Brain pericyte (primary cell): ENCODE measurements at regions not wholly inside any gene's neighbourhood (a gene's known extent, or its start where the extent isn't known, plus 50 kb on each side); places are given as distances from the start of the nearest gene placed in this dataset.
"Not testable (repeated sequence)": the region's sequence is repeated elsewhere in the genome, so short reads cannot be mapped to it uniquely, and the experiment has no call there.

Experiments
- DNase-seq: peaks from one replicate; pipeline ENCODE4 v3.0.0-alpha.2; 2012; ENCODE audit warnings: low read depth, low spot score

DNA sequence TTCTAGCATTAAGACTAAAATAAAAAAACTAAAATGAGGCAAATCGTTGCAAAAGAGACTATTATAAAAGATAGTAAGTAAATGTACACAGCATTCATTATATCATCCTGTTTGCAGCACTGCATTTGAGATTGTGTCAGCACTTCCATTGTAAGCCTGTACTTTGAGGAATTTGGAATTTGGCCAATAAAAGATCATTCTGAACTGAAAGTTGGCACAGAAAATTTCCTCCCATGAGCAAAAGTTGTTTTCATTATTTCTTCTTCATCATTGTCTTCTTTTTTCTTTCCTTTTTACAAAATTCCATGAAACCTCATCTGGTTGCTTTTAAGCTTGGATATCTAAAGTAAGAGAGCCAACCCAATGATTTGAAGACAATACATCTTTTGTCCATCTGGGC, 199.3 kb upstream of the ADAMTSL1 start:
- DNase-seq, result no peak

DNA sequence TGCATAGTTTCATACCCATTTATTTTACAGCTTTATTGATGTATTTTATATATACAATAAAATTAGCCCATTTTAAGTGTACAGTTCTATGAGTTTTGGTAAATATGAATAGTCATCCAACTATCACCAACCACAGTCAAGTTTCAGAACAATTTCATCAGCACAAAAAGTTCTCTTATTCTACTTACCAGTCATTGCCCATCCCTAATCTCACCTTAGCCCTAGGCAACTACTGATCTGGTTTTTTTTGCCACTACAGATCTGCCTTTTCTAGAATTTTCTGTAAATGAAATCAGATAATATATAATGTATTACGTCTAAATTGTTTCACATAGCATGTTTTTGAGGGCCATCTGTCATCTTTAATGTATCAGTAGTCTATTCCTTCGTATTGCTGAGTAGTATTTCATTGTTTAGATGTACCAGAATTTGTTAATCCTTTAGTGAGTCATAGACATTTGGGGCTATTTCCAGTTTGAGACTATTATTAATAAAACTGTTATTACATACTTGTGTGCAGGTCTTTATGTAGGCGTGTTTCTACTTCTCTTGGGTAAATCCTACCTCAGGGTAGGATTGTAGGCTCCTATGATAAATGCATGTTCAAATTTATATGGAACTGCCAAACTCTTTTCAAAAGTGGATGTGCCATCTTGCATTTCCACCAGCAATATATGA, 198.5 kb upstream of the ADAMTSL1 start:
- no peak for DNase-seq

DNA sequence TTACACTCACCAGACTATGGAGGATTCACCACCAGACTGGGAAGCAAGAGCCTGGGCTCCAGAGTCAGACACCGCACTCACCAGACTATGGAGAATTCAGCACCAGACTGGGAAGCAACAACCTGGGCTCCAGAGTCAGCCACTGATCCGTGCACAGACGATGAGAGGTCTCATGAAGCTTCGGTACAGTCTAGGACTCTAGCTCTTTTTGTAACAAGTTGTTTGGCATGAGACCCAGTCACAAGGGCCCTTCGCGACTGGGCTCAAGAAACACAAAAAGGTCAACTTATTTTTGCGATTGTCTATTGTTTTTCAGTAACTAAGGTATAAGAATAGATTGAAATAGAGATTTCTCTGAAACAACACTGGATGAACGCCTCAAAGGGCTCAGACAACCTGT, 192.7 kb upstream of the ADAMTSL1 start:
- DNase-seq, result no peak

DNA sequence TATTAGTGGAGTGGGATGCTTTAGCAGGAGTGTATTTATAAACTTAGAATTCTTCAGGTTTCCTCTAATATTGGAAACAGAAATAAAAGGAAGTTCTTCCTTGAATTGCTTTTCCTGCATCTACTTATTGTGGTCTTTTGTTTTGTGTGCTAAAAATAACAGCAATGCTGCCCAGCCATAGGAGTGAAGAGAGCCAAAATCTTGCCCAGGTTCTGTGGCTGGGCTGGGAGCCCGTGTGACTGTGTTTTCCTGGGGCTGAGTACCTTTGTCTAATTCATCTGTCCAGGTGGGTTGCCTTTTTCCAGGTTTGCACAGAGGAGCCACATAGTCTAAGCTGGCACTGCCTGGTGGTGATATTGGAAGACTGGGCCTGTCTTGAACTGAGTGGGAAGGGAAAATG, 179.7 kb upstream of the ADAMTSL1 start:
- no peak for DNase-seq

DNA sequence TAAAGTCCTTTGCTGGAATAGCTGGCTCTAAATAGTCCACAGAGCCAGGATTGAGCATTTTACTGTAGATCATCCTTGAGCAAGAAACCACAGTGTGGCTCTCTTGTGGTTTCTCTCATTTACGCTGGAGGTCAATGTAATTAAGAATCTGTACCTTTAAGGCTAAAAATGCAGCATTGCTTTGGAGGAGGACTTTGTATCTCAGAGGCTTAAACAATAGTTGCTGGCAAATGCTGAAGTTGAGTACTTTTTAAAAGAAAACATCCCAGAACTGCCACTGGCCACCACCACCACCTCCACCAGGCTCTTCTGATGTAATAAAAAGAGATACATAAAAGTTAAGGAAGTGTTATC, 177.3 kb upstream of the ADAMTSL1 start:
- no peak for DNase-seq

DNA sequence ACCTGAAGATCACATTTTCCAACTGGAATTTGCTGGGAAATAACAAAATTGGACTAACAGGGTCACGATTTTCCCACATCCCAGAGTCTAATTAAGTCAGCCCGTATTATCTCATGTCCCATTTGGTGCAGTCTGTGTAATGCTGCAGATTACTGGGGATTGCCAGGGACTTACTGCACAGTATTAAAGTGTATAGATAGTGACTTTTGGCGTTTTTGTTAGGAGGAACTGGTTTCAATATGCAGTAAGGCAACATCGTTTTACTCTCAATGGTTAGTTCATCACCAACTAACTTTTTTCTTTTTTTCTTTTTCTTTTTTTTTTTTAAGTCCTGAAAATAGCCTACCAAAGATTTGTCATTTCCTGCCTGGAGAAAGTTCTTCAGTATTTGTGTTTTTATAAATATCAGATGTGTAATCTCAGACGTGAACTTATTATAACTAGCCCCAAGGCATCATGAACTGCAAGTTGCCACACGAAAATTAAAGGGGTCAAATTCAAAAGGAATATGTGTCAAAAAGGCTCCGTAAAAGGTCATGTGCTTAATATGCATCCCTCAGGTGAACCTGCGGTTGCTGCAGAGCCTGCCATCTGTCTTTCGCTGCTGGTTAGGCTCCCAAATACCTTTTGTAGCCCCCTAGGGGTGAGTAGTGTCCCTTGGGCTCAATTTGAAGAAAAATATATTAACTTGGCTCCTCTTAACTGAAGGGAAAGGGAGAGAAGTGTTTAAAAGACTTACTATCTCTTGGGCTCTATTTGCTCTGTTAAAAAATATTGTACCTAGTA, 176.7 kb upstream of the ADAMTSL1 start:
- DNase-seq, result no peak

DNA sequence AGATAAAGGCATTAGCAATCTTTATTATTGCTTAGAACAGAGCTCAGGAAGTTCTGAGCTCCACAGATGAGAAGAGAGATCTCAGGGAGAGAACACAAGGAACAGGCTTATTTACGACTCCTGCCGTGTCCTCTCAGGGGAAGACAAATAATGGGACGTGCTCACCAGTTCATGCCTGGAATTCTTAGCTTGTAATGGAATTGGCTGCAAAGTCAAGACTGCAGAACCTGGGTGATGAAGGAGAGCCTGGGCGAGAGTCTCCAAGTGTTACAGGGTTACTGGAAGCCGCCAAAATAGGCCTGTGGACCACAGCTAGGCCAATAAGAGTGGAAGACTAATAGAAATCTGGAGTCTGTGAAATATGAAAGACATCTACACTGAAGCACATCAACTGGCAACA, 174.5 kb upstream of the ADAMTSL1 start:
- DNase-seq, result no peak

DNA sequence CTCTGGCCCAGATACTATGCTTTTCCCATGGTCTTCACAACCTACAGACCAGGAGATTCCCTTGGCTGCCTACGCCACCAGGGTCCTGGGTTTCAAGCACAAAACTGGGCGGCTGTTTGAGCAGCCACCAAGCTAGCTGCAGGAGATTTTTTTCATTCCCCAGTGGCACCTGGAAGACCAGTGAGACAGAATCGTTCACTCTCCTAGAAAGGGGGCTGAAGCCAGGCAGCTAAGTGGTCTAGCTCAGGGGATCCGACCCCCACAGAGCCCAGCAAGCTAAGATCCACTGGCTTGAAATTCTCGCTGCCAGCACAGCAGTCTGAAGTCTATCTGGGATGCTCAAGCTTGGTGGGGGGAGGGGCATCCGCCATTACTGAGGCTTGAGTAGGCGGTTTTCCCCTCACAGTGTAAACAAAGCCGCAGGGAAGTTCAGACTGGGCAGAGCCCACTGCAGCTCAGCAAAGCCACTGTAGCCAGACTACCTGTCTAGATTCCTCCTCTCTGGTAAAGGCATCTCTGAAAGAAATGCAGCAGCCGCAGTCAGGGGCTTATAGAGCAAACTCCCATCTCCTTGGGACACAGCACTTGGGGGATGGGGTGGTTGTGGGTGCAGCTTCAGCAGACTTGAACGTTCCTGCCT, 168.7 kb upstream of the ADAMTSL1 start:
- not testable (repeated sequence) for DNase-seq

DNA sequence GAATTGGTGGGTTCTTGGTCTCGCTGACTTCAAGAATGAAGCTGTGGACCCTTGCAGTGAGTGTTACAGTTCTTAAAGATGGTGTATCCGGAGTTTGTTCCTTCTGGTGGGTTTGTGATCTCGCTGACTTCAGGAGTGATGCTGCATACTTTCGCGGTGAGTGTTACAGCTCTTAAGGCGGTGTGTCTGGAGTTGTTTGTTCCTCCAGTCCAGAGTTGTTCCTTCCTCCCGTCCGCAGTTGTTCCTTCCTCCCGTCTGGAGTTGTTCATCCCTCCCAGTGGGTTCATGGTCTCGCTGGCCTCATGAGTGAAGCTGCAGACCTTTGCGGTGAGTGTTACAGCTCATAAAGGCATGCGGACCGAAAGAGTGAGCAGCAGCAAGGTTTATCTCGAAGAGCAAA, 159.6 kb upstream of the ADAMTSL1 start:
- no peak for DNase-seq

DNA sequence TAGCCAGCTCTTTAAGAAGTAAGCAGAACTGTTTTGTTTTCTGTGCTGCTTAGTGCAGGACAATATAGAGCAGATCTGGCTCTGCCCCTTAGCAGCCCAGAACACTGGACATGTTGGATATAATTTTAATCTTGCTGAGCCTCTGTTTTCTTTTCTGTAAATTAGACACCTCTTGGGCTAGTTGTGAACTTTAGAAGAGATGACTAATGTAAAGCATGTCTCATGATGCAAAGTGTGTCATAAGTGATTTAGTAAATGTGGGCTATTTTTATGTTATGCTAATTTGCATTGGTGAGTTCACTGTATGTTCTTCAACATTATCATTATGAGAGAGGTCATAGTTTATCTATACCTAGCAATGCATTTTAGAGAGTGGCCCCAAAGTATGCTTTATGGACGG, 156.1 kb upstream of the ADAMTSL1 start:
- no peak for DNase-seq

DNA sequence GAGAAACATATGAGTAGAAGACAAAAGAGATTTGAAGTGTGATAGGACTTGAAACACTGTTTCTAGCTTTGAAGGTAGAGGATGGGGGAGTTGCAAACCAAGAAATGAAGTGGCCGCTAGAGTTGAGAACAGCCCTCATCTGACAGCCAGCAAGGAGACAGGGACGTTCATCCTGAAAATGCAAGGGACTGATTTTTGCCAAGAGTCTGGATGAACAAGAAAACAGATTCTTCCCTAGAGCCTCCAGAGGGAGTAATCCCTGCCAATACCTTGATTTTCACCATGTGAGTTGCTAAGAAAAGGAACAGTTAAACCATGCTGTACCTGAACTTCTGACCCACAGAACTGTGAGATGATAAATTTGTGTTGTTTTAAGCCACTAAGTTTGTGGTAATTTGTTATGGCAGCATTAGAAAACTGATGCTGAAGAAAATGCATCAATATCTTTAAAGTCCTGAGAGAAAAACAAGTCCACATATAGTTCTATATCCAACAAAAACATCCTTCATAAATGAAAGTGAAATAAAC, 154.0 kb upstream of the ADAMTSL1 start:
- no peak for DNase-seq

DNA sequence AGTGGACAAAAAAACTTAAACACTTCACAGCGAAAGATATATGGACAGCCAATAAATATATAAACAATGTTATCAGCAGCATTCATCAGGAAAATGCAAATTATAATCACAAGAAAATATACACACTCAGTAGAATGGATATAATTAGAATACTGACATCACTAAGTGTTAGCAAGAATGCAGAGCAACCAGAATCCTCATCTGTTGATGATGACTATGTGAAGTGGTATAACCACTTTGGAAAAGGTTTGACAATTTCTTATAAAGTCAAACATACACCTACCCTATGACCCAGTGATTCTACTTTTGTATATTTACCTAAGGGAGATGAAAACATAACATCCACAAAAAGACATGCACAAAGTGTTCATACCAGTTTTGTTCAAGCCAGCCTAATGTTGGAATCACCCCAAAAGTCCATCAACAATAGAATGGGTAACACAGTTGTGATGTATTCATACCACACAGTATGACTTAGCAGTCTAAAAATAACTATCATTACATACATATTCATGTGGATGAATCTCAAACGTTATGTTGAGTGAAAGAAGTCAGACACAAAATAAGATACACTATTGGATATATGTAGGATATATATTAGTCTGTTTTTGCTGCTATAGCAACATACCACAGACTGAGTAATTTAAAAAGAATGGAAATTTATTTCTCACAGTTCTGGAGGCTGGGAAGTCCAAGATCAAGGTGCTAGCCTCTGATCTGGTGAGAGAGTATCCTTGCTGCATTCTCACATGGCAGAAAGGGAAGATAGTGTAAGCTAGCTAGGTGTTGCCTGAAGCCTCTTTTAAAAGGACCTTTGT, 148.8 kb upstream of the ADAMTSL1 start:
- no peak for DNase-seq

DNA sequence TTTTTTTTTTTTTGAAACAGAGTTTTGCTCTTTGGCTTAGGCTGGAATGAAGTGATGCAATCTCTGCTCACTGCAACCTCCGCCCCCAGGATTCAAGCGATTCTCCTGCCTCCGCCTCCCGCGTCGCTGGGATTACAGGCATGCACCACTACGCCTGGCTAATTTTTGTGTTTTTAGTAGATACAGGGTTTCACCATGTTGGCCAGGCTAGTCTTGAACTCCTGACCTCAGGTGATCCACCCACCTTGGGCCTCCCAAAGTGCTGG, 148.3 kb upstream of the ADAMTSL1 start:
- not testable (repeated sequence) for DNase-seq

DNA sequence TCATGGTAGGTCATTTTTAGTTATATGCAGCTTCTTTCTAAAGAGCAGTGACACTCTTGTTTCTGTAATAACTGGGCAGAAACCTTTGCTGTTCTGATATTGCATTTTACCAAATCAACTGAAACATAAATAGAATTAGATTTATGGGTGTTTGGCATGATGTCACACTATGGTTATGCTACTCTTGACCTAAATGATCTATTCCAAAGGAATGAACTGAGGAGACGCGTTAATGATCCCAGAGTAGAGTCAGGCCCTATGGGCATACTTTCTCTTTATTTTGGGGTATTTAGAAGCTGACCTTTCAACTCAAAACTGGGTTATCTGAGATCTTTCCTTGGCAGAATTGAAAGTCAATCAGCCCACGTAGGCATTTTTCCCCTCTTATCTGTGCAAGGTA, 146.8 kb upstream of the ADAMTSL1 start:
- no peak for DNase-seq

DNA sequence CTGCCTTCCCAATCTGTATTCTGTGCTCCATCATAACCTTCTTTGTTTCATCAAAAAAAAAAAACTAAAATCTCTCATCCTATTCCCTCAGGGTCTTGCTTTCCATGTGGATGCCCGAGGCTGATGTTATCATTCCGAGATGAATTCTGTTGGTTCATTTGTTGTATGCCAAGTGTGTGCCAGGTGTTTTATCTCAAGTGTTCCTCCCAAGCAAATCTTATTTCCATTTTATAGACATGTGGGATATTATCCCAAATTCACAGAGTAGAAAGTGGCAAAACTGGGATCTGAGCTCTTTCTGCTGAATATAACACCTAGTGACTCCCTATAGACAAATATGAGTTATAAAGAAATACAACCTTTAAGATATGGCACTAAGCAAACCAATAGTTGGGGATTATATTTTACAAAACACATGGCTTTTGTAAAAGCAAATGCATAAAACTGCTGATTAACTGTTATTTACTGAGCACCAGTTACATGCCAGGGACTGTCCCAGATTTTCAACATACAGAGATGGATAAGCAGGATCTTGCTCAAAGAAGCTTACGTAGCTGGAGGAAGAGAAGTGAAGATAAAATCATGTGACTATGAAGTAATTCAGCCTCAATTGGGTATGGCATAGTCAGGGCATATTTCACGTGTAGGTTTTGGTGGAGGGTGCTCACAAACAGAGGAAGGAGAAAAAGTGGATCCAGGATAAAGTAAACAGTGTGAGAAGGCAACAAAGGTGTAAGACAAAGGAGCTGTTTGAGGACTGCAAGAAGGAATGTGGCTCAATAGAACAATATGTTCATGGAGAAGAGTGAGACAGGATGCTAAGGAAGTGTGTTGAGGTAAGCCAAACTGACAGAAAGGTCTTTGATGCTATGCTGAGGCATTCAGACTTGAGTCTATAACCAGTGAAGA, 143.3 kb upstream of the ADAMTSL1 start:
- DNase-seq, result no peak

DNA sequence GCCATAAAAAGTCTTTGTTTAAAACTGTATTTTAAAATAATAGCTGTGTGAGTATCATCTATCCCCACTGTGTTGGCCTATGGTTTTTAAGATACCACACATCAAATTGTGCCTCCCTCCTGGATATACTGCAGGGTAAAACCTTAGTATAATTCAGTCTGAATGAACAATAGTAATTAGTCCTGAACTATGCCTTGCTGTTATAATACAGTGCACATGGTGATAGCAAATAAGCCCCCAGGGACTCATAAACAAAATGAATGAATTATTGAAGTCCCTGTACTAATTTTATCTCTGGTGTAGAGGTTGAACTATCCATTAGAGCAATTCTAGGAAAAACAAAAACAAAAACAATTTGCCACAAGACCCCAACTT, 142.7 kb upstream of the ADAMTSL1 start:
- no peak for DNase-seq

DNA sequence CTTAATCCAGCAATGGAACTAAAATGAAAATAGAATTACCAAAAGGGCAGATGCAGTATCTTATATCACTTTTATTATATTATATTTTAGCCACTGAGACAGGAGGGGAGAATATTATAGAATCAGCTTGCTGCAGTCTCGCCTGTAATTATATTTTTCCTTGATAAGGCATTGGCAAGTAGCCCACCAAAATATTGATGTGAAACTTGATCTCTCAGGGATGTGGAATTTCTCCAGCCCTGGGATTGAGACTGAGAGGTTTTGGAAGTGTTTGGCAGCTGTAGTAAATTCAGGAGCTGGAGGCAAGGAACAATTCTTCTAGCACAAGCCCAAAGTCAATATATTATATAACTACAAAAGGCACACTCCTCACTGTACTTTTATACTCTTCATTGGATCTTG, 142.1 kb upstream of the ADAMTSL1 start:
- no peak for DNase-seq

DNA sequence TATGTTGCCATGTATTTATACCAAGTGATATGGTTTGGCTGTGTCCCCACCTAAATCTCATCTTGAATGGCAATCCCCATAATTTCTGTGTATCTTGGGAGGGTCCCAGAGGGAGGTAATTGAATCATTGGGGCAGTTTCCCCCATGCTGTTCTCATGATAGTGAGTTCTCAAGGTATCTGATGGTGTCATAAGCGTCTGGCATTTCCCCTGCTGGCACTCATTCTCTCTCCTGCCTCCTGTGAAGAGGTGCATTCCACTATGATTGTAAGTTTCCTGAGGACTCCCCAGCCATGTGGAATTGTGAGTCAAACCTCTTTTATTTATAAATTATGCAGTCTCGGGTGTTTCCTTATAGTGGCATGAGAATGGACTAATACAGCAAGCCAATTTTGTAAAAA, 140.8 kb upstream of the ADAMTSL1 start:
- no peak for DNase-seq

DNA sequence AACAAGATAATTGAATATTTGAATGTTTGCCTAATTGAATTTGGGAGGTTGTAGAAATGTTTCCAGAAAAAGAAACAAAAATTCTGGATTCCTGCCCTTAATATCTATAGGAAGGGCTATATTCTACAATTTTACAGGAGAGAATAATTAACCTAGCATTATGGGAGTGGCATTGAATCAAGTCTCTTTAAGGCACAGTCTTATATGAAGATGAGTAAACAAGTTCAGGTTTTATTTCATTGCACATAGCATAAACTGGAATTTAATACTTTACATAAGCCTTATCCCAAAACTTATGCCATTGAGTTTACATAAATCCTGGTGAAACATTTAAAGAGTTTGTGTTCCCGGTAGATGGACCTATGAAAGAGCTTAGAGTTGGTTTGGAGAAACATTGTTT, 138.1 kb upstream of the ADAMTSL1 start:
- no peak for DNase-seq

DNA sequence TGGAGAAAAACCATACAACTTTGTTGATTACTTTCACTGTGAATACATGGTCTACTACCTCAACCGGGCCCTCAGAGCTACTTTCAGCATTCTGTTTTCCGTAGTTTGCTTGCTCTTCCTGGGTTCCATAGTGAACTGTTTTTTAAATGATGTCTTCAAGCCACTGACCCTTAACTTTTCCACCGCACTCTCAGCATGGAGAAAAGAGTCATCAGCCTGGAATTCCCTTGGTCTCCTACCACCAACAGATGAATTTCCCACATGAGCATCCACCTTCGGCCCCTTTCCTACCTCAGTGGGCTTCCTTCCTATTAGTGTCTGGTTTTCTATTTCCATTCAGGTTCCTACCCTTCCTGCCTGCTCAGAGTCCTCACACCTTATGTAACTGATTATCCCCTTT, 135.9 kb upstream of the ADAMTSL1 start:
- no peak for DNase-seq

DNA sequence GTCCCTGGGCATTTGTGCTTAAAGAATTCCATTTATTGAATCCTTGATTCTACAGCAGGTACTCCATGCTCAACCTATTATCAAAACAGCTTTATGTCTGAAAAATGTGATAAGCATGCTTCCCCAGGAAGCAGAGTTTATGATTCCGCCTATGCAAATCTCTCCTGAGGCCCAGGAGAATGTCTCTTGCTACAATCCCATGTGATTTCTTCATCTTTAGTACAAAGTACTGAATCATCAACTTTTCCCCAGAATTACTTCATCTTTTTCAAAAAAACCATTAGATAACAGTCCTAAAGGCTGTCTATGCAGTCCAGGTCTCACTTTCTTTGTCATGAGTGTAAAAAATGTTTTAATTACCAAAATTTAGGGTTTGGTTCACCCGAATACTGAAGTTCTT, 130.2 kb upstream of the ADAMTSL1 start:
- no peak for DNase-seq
